ENCODE measurements at regions not wholly inside any gene's neighbourhood (a gene's known extent, or its start where the extent isn't known, plus 50 kb on each side); places are given as distances from the start of the nearest gene placed in this dataset.
"Not testable (repeated sequence)": the region's sequence is repeated elsewhere in the genome, so short reads cannot be mapped to it uniquely, and the experiment has no call there.

GRCh38 chr14:44607701-44608100 lies 100.6 kb upstream of the FSCB start:
- Histone ChIP-seq H3K9me3 (no peaks in the 10 kb centered on the region), H3K4me3 (no peak overlapping the region), H3K4me1 (no peaks in the 10 kb centered on the region), H3K36me3 (no peaks in the 10 kb centered on the region), H3K27ac (no peak overlapping the region), H3K27me3 (no peaks in the 10 kb centered on the region)
- no peak for DNase-seq
- no peak for TF ChIP-seq POLR2A (IDR thresholded peaks at IDR 0.05)
- no peak for TF ChIP-seq POLR2AphosphoS5 (IDR thresholded peaks at IDR 0.05)
- no peak for TF ChIP-seq EP300 (IDR thresholded peaks at IDR 0.05)
- TF ChIP-seq, protein P1, sequence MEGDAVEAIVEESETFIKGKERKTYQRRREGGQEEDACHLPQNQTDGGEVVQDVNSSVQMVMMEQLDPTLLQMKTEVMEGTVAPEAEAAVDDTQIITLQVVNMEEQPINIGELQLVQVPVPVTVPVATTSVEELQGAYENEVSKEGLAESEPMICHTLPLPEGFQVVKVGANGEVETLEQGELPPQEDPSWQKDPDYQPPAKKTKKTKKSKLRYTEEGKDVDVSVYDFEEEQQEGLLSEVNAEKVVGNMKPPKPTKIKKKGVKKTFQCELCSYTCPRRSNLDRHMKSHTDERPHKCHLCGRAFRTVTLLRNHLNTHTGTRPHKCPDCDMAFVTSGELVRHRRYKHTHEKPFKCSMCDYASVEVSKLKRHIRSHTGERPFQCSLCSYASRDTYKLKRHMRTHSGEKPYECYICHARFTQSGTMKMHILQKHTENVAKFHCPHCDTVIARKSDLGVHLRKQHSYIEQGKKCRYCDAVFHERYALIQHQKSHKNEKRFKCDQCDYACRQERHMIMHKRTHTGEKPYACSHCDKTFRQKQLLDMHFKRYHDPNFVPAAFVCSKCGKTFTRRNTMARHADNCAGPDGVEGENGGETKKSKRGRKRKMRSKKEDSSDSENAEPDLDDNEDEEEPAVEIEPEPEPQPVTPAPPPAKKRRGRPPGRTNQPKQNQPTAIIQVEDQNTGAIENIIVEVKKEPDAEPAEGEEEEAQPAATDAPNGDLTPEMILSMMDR (IDR thresholded peaks at IDR 0.05), result no peak
- intact Hi-C loops (cut with DNase I; ENCODE audit: low total_unique reads), result no loop called here
- 93 to 100% (median 97%) methylated on average over 1 of the region's 1 CpG for WGBS, 5 donors

DNA sequence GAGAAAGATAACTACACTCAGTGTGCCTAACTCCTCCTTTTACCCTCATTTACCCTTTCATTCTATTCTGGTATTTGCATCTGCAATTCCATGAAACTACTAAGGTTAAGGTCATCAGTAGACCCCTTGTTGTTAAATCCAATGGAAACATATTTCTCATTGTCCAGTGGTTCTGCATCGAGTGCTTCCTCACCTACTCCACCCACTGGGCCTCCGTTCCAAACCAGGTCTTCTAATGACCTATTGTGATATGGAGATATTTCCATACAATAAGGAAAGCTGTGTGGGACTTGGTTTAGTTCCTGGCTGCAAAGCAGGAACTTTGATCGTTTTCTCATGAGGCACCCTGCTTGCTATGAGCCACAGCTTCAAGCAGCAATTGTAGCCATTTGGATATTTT lies 99.5 kb upstream of the FSCB start:
- TF ChIP-seq EP300 (IDR thresholded peaks at IDR 0.05) (no peak), POLR2A (IDR thresholded peaks at IDR 0.05) (no peak)
- no peaks in the 10 kb centered on the region for H3K4me1 ChIP-seq
- WGBS, 5 donors, result 65 to 73% (median 70%) methylated on average over 3 of the region's 3 CpGs
- intact Hi-C loops (cut with DNase I; ENCODE audit: low total_unique reads), result no loop called here
- H3K9me3 ChIP-seq, result peaks cover 0 to under 1% (median 0%) of the 10 kb centered on the region in 4 donors
- H3K27ac ChIP-seq, result no peak overlapping the region
- DNase-seq, result no peak
- H3K4me3 ChIP-seq, result no peak overlapping the region
- no peaks in the 10 kb centered on the region for H3K36me3 ChIP-seq
- no peaks in the 10 kb centered on the region for H3K27me3 ChIP-seq

DNA sequence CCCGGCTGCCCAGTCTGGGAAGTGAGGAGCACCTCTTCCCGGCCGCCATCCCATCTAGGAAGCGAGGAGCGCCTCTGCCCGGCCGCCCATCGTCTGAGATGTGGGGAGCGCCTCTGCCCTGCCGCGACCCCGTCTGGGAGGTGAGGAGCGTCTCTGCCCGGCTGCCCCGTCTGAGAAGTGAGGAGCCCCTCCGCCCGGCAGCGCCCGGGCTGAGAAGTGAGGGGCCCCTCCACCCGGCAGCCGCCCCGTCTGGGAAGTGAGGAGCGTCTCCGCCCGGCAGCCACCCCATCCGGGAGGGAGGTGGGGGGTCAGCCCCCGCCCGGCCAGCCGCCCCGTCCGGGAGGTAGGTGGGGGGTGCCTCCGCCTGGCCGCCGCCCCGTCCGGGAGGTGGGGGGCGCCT lies 94.2 kb upstream of the FSCB start:
- H3K4me1 ChIP-seq; DNase-seq; intact Hi-C loops (cut with DNase I; ENCODE audit: low total_unique reads); H3K36me3 ChIP-seq; H3K4me3 ChIP-seq; H3K27me3 ChIP-seq; H3K27ac ChIP-seq; H3K9me3 ChIP-seq: not testable (repeated sequence)
- 96 to 98% (median 97%) methylated on average over 20 to 37 of the region's 37 CpGs for WGBS, 5 donors

GRCh38 chr14:44589180-44589579 lies 82.1 kb upstream of the FSCB start:
- no peak overlapping the region for H3K27ac ChIP-seq
- no peaks in the 10 kb centered on the region for H3K4me1 ChIP-seq
- peaks cover 0 to 5% (median 0%) of the 10 kb centered on the region in 4 donors for H3K9me3 ChIP-seq
- WGBS, 5 donors, result 76 to 87% (median 85%) methylated on average over 3 of the region's 3 CpGs
- H3K27me3 ChIP-seq, result no peaks in the 10 kb centered on the region
- no peak overlapping the region for H3K4me3 ChIP-seq
- H3K36me3 ChIP-seq, result no peaks in the 10 kb centered on the region
- TF ChIP-seq POLR2A (IDR thresholded peaks at IDR 0.05), result no peak
- no peak for TF ChIP-seq POLR2AphosphoS5 (IDR thresholded peaks at IDR 0.05)
- TF ChIP-seq EP300 (IDR thresholded peaks at IDR 0.05), result no peak
- TF ChIP-seq, protein P1 (IDR thresholded peaks at IDR 0.05), result no peak
- intact Hi-C loops (cut with DNase I; ENCODE audit: low total_unique reads), result no loop called here
- no peak for DNase-seq

DNA sequence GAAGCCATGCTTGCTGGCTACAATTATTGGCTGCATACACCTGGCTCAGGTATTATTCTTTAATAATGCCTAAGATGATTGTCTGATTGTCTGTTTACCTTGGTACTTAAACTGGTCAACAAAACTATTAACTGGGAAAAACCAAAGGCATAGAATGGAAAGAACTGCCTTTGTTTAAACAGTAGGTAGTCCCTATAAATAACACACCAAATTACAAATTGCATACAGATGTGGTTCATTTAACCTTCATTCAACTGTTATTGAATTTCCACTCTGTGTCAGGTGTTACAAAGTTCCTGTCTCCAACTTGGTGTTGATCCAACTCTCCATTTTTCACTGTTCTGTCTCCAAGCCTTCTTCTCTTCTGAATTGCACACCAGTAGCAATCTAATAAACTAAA lies 79.8 kb upstream of the FSCB start:
- TF ChIP-seq, protein P1 (IDR thresholded peaks at IDR 0.05), result no peak
- TF ChIP-seq POLR2A (IDR thresholded peaks at IDR 0.05) (no peak), POLR2AphosphoS5 (IDR thresholded peaks at IDR 0.05) (no peak)

GRCh38 chr14:44576356-44576755 lies 69.3 kb upstream of the FSCB start:
- TF ChIP-seq, protein P1 (IDR thresholded peaks at IDR 0.05), result no peak
- no peak for TF ChIP-seq EP300 (IDR thresholded peaks at IDR 0.05)
- TF ChIP-seq POLR2AphosphoS5 (IDR thresholded peaks at IDR 0.05), result no peak
- no peak for TF ChIP-seq POLR2A (IDR thresholded peaks at IDR 0.05)
- intact Hi-C loops (cut with DNase I; ENCODE audit: low total_unique reads), result no loop called here
- no peak overlapping the region for H3K4me3 ChIP-seq
- no peak overlapping the region for H3K27ac ChIP-seq
- H3K27me3 ChIP-seq, result no peaks in the 10 kb centered on the region
- H3K36me3 ChIP-seq, result no peaks in the 10 kb centered on the region
- DNase-seq, result no peak
- peaks cover 0 to 48% (median 33%) of the 10 kb centered on the region in 4 donors for H3K9me3 ChIP-seq
- no peaks in the 10 kb centered on the region for H3K4me1 ChIP-seq

More for the DNA sequence above, 79.8 kb upstream of the FSCB start:
- H3K4me1 ChIP-seq, result no peaks in the 10 kb centered on the region
- H3K27ac ChIP-seq, result no peak overlapping the region
- intact Hi-C loops (cut with DNase I; ENCODE audit: low total_unique reads), result no loop called here
- no peak overlapping the region for H3K4me3 ChIP-seq
- peaks cover 0 to 19% (median 11%) of the 10 kb centered on the region in 4 donors for H3K9me3 ChIP-seq
- no peaks in the 10 kb centered on the region for H3K27me3 ChIP-seq
- DNase-seq, result no peak
- no peaks in the 10 kb centered on the region for H3K36me3 ChIP-seq
